Gastroesophageal sphincter (tissue), 3 donors: ENCODE measurements at regions not wholly inside any gene's neighbourhood (a gene's known extent, or its start where the extent isn't known, plus 50 kb on each side); places are given as distances from the start of the nearest gene placed in this dataset.

Experiments
- POLR2A ChIP-seq, 2 donors: fragments of 450-650 bp; IDR thresholded peaks; one replicate each; pipeline ENCODE4 v1.6.1; 2017; ENCODE audit warnings: antibody characterized with exemption in 2 of 2, mild to moderate bottlenecking in 2 of 2, moderate library complexity in 1 of 2
- POLR2AphosphoS5 ChIP-seq: sonication (generic); formaldehyde crosslinking; IDR thresholded peaks from one replicate; pipeline ENCODE4 v1.6.1; 2017; ENCODE audit warnings: antibody characterized with exemption
- TF ChIP-seq, protein P1 (sequence below), 4 experiments: fragments of 200-600 bp in 2 of 4; fragments of 450-650 bp in 2 of 4; sonication (generic) in 1 of 4; IDR thresholded peaks; one replicate each; pipeline ENCODE4 v1.5.1; 2017 to 2019; ENCODE audit warnings: antibody characterized with exemption in 4 of 4, mild to moderate bottlenecking in 2 of 4, moderate library complexity in 2 of 4

DNA sequence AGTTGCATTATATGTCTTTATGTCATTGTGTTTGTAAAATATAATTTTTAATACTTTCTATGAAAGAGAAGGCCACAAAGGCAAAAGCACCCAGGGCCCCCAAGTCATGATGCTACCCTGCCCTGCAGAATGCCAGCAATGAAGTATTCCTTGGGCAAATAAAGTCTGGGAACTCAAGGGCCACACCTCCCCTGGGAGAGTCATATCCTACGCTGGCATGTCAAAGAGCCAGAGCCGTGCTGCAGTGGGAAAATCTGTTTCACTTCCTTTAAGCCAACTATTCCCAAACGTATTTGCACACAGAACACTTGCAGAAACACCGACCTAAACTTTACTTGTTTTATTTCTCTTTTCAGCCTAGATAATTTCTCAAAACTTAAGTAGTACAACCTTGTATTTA is 98.4 kb upstream of the KAZN start:
- TF ChIP-seq, protein P1, sequence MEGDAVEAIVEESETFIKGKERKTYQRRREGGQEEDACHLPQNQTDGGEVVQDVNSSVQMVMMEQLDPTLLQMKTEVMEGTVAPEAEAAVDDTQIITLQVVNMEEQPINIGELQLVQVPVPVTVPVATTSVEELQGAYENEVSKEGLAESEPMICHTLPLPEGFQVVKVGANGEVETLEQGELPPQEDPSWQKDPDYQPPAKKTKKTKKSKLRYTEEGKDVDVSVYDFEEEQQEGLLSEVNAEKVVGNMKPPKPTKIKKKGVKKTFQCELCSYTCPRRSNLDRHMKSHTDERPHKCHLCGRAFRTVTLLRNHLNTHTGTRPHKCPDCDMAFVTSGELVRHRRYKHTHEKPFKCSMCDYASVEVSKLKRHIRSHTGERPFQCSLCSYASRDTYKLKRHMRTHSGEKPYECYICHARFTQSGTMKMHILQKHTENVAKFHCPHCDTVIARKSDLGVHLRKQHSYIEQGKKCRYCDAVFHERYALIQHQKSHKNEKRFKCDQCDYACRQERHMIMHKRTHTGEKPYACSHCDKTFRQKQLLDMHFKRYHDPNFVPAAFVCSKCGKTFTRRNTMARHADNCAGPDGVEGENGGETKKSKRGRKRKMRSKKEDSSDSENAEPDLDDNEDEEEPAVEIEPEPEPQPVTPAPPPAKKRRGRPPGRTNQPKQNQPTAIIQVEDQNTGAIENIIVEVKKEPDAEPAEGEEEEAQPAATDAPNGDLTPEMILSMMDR (IDR thresholded peaks at IDR 0.05) = no peak
- no peak for TF ChIP-seq POLR2A (IDR thresholded peaks at IDR 0.05)
- TF ChIP-seq POLR2AphosphoS5 = no peak
